ENCODE measurements at regions not wholly inside any gene's neighbourhood (a gene's known extent, or its start where the extent isn't known, plus 50 kb on each side); places are given as distances from the start of the nearest gene placed in this dataset.
"Not testable (repeated sequence)": the region's sequence is repeated elsewhere in the genome, so short reads cannot be mapped to it uniquely, and the experiment has no call there.

- no peak for DNase-seq
These were observed 50.0 kb upstream of the TSC22D2 start for GRCh38 chr3:150357923-150358607.

GRCh38 chr3:150357140-150357539 lies 51.0 kb upstream of the TSC22D2 start:
- DNase-seq: no peak

GRCh38 chr3:150355574-150355973 lies 52.5 kb upstream of the TSC22D2 start:
- no peak for DNase-seq

- DNase-seq: no peak
These were observed 55.2 kb upstream of the TSC22D2 start for GRCh38 chr3:150352931-150353330.

- no peak for DNase-seq
These were observed 56.7 kb upstream of the TSC22D2 start for GRCh38 chr3:150351398-150351797.

- DNase-seq: no peak
These were observed 58.6 kb upstream of the TSC22D2 start for GRCh38 chr3:150349314-150350097.

- DNase-seq: no peak
These were observed 59.6 kb upstream of the TSC22D2 start for GRCh38 chr3:150348500-150348899.

- no peak for DNase-seq
These were observed 60.9 kb upstream of the TSC22D2 start for GRCh38 chr3:150346981-150347863.

- no peak for DNase-seq
These were observed 61.8 kb upstream of the TSC22D2 start for GRCh38 chr3:150346266-150346665.

- no peak for DNase-seq
These were observed 63.0 kb upstream of the TSC22D2 start for GRCh38 chr3:150345021-150345538.

- DNase-seq: no peak
These were observed 63.9 kb upstream of the TSC22D2 start for GRCh38 chr3:150344079-150344759.

- no peak for DNase-seq
These were observed 65.1 kb upstream of the TSC22D2 start for GRCh38 chr3:150342896-150343467.

- no peak for DNase-seq
These were observed 66.2 kb upstream of the TSC22D2 start for GRCh38 chr3:150341891-150342290.

GRCh38 chr3:150336363-150336762 lies 71.7 kb upstream of the TSC22D2 start:
- not testable (repeated sequence) for DNase-seq

GRCh38 chr3:150335631-150336030 lies 72.5 kb upstream of the TSC22D2 start:
- DNase-seq: no peak

GRCh38 chr3:150334974-150335373 lies 73.1 kb upstream of the TSC22D2 start:
- no peak for DNase-seq

- no peak for DNase-seq
These were observed 74.6 kb upstream of the TSC22D2 start for GRCh38 chr3:150333477-150333876.

- DNase-seq: no peak
These were observed 76.0 kb upstream of the TSC22D2 start for GRCh38 chr3:150331978-150332568.

GRCh38 chr3:150330872-150331271 lies 77.2 kb upstream of the TSC22D2 start:
- no peak for DNase-seq

- DNase-seq: no peak
These were observed 77.9 kb upstream of the TSC22D2 start for GRCh38 chr3:150330174-150330573.

- DNase-seq: no peak
These were observed 78.7 kb upstream of the TSC22D2 start for GRCh38 chr3:150329408-150329807.

- no peak for DNase-seq
These were observed 79.5 kb upstream of the TSC22D2 start for GRCh38 chr3:150328654-150329040.
